Lower leg skin (tissue), 3 donors: ENCODE measurements at regions not wholly inside any gene's neighbourhood (a gene's known extent, or its start where the extent isn't known, plus 50 kb on each side); places are given as distances from the start of the nearest gene placed in this dataset.

ENCODE experiments used
- POLR2A ChIP-seq, 2 donors: fragments of 450-650 bp; IDR thresholded peaks; one replicate each; pipeline ENCODE4 v1.6.1; 2016 to 2017; ENCODE audit warnings: antibody characterized with exemption in 2 of 2, mild to moderate bottlenecking in 1 of 2, moderate library complexity in 1 of 2
- TF ChIP-seq, protein P1 (sequence below), 3 donors: fragments of 450-650 bp; IDR thresholded peaks; one replicate each; pipeline ENCODE4 v1.5.1; 2016; ENCODE audit warnings: antibody characterized with exemption in 3 of 3, mild to moderate bottlenecking in 3 of 3, moderate library complexity in 2 of 3

DNA sequence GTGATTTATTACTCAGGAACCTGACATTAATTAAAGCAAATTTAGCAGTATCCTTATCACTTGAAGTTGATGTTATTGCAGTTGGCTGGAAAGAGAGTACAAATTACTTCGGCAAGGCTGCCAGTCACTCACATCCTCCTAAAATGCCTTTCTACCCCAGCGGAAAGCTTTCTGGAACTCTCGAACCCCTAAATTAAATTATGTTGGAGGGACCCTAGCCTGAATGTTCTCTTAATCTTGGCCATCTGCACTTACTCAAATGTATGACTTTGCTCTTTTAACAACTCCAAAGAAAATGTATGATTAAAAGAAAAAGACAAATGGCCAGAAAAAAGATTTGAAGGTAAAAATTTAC is 242.6 kb upstream of the USP25 start:
- TF ChIP-seq, protein P1, sequence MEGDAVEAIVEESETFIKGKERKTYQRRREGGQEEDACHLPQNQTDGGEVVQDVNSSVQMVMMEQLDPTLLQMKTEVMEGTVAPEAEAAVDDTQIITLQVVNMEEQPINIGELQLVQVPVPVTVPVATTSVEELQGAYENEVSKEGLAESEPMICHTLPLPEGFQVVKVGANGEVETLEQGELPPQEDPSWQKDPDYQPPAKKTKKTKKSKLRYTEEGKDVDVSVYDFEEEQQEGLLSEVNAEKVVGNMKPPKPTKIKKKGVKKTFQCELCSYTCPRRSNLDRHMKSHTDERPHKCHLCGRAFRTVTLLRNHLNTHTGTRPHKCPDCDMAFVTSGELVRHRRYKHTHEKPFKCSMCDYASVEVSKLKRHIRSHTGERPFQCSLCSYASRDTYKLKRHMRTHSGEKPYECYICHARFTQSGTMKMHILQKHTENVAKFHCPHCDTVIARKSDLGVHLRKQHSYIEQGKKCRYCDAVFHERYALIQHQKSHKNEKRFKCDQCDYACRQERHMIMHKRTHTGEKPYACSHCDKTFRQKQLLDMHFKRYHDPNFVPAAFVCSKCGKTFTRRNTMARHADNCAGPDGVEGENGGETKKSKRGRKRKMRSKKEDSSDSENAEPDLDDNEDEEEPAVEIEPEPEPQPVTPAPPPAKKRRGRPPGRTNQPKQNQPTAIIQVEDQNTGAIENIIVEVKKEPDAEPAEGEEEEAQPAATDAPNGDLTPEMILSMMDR (IDR thresholded peaks at IDR 0.05): no peak
- no peak for TF ChIP-seq POLR2A (IDR thresholded peaks at IDR 0.05)
